ENCODE measurements at regions not wholly inside any gene's neighbourhood (a gene's known extent, or its start where the extent isn't known, plus 50 kb on each side); places are given as distances from the start of the nearest gene placed in this dataset.

DNA sequence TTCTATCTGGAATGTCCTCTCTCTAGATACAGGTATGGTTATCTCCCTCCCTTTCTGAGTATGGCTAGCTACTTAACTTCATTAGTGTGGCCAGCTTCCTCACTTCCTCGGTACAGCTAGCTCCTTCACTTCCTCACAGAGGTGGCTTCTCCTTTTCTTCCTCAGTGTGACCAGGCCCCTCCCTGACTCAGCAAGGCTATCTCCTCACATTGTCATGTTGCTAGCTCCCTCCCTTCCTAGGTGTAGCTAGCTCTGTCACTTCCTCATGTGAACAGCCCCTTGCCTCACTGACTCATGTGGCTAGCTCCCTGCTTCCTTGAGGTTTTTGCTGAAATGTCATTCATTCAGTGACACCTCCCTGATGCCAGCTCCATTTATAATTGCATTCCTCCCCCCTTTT, 67.3 kb upstream of the DDIT4L start:
- Mint-ChIP-seq H3K36me3 (ENCODE audit: low read depth) (no peaks in the 10 kb centered on the region), H3K4me3 (no peak overlapping the region), H3K27ac (no peak overlapping the region), H3K9me3 (no peaks in the 10 kb centered on the region), H3K4me1 (ENCODE audit: low read depth) (no peaks in the 10 kb centered on the region), H3K27me3 (peaks cover 8% of the 10 kb centered on the region)
- no peak overlapping the region for H3K27ac ChIP-seq (ENCODE audit: low read depth in 1 of 2, low read length in 2 of 2)
- intact Hi-C loops (cut with DNase I, micrococcal nuclease): no loop called here
- no peak overlapping the region for H3K4me3 ChIP-seq (ENCODE audit: low read length)
- no peaks in the 10 kb centered on the region for H3K27me3 ChIP-seq (ENCODE audit: control insufficient read depth in 1 of 2, insufficient read depth in 2 of 2, low read length in 2 of 2)
- POLR2A ChIA-PET: no interaction called here
- no peaks in the 10 kb centered on the region for H3K9me3 ChIP-seq (ENCODE audit: control insufficient read depth in 1 of 2, insufficient read depth in 1 of 2, low read length in 2 of 2)
- CTCF ChIA-PET: no interaction called here
- DNase-seq (peak in 2 of 14 experiments; percentile 2 to 13), ATAC-seq (ENCODE audit: poor library complexity) (no peak)
- TF ChIP-seq, protein P1, sequence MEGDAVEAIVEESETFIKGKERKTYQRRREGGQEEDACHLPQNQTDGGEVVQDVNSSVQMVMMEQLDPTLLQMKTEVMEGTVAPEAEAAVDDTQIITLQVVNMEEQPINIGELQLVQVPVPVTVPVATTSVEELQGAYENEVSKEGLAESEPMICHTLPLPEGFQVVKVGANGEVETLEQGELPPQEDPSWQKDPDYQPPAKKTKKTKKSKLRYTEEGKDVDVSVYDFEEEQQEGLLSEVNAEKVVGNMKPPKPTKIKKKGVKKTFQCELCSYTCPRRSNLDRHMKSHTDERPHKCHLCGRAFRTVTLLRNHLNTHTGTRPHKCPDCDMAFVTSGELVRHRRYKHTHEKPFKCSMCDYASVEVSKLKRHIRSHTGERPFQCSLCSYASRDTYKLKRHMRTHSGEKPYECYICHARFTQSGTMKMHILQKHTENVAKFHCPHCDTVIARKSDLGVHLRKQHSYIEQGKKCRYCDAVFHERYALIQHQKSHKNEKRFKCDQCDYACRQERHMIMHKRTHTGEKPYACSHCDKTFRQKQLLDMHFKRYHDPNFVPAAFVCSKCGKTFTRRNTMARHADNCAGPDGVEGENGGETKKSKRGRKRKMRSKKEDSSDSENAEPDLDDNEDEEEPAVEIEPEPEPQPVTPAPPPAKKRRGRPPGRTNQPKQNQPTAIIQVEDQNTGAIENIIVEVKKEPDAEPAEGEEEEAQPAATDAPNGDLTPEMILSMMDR (IDR thresholded peaks at IDR 0.05): no peak
- no peaks in the 10 kb centered on the region for H3K36me3 ChIP-seq (ENCODE audit: insufficient read depth, low read length)
- H3K4me1 ChIP-seq (ENCODE audit: insufficient read depth, low read length): no peaks in the 10 kb centered on the region

DNA sequence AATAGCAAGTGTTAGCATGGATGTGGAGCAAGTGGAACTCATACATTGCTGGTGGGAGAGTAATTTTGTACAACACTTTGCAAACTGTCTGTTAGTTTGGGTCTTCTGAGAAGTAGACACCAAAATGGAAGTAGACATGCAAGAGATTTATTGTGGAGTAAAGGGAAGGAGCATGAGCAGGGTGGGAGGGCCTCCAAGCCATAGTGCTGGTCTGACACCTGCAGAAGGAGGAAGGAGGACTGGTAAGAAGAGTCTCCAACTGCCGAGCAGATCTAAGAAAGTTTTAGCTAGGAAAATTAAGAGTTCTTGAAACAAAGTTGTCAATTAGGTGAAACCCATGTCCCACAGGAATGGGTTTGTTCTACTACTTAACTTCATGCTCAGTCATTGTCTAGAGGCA, 64.0 kb upstream of the DDIT4L start:
- no peak overlapping the region for H3K4me3 ChIP-seq (ENCODE audit: low read length)
- H3K36me3 Mint-ChIP-seq (ENCODE audit: low read depth): no peaks in the 10 kb centered on the region
- no peaks in the 10 kb centered on the region for H3K36me3 ChIP-seq (ENCODE audit: insufficient read depth, low read length)
- intact Hi-C loops (cut with DNase I, micrococcal nuclease): no loop called here
- H3K4me1 Mint-ChIP-seq (ENCODE audit: low read depth): no peaks in the 10 kb centered on the region
- H3K4me1 ChIP-seq (ENCODE audit: insufficient read depth, low read length): no peaks in the 10 kb centered on the region
- TF ChIP-seq, protein P1 (IDR thresholded peaks at IDR 0.05): no peak
- H3K27me3 Mint-ChIP-seq: peaks cover 5% of the 10 kb centered on the region
- no peak overlapping the region for H3K4me3 Mint-ChIP-seq
- POLR2A ChIA-PET: no interaction called here
- CTCF ChIA-PET: no interaction called here
- no peak for ATAC-seq (ENCODE audit: poor library complexity)
- H3K27me3 ChIP-seq (ENCODE audit: control insufficient read depth in 1 of 2, insufficient read depth in 2 of 2, low read length in 2 of 2): no peaks in the 10 kb centered on the region
- no peak overlapping the region for H3K27ac Mint-ChIP-seq
- no peaks in the 10 kb centered on the region for H3K9me3 ChIP-seq (ENCODE audit: control insufficient read depth in 1 of 2, insufficient read depth in 1 of 2, low read length in 2 of 2)
- no peaks in the 10 kb centered on the region for H3K9me3 Mint-ChIP-seq
- no peak overlapping the region for H3K27ac ChIP-seq (ENCODE audit: low read depth in 1 of 2, low read length in 2 of 2)
- DNase-seq: no peak

DNA sequence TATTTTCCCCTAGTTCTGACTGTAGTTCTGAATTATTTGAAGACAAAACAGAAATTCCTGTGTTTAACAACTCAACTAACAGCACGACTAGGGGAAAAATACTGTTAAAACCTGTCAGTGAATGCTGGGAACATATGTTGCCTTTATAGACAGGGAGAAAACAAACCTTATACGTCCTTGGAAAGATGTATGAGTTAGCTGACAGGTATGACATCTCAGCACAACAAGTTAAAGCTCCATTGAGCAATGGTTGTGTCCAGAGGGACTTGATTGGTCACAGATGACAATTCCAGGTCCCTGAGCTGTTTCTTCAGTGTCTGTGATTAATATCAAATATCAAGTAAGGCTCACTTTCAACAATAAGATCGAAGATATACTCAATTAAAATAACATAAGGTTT, 58.2 kb upstream of the DDIT4L start:
- H3K27me3 ChIP-seq (ENCODE audit: control insufficient read depth in 1 of 2, insufficient read depth in 2 of 2, low read length in 2 of 2): no peaks in the 10 kb centered on the region
- Mint-ChIP-seq H3K4me3 (no peak overlapping the region), H3K9me3 (no peaks in the 10 kb centered on the region), H3K27ac (no peak overlapping the region), H3K4me1 (ENCODE audit: low read depth) (no peaks in the 10 kb centered on the region), H3K27me3 (no peaks in the 10 kb centered on the region), H3K36me3 (ENCODE audit: low read depth) (no peaks in the 10 kb centered on the region)
- H3K4me1 ChIP-seq (ENCODE audit: insufficient read depth, low read length): no peaks in the 10 kb centered on the region
- H3K36me3 ChIP-seq (ENCODE audit: insufficient read depth, low read length): no peaks in the 10 kb centered on the region
- TF ChIP-seq, protein P1 (IDR thresholded peaks at IDR 0.05): no peak
- CTCF ChIA-PET: no interaction called here
- ATAC-seq (ENCODE audit: poor library complexity) (no peak), DNase-seq (no peak)
- intact Hi-C loops (cut with DNase I, micrococcal nuclease): no loop called here
- H3K9me3 ChIP-seq (ENCODE audit: control insufficient read depth in 1 of 2, insufficient read depth in 1 of 2, low read length in 2 of 2): peaks cover 0 to 3% of the 10 kb centered on the region in 2 experiments
- POLR2A ChIA-PET: interaction anchor here (0.6 kb wide), 1 partner anchor 1830 kb away, joined by 3 read pairs; no protein-coding TSS in a partner anchor
- H3K27ac ChIP-seq (ENCODE audit: low read depth in 1 of 2, low read length in 2 of 2): no peak overlapping the region
- no peak overlapping the region for H3K4me3 ChIP-seq (ENCODE audit: low read length)

All from CD4-positive, alpha-beta T cell (primary cell).